Kidney glomerular epithelial cell (primary cell): ENCODE measurements at regions not wholly inside any gene's neighbourhood (a gene's known extent, or its start where the extent isn't known, plus 50 kb on each side); places are given as distances from the start of the nearest gene placed in this dataset.
"Not testable (repeated sequence)": the region's sequence is repeated elsewhere in the genome, so short reads cannot be mapped to it uniquely, and the experiment has no call there.

Experiments
- DNase-seq: peaks from one replicate; lab custom pipeline; 2025; lab: John Stamatoyannopoulos, UW

GRCh38 chr20:43837856-43838702 is 76.6 kb upstream of the TOX2 start:
- no peak for DNase-seq

- no peak for DNase-seq
Measured at GRCh38 chr20:43836790-43837189, 77.9 kb upstream of the TOX2 start.

- no peak for DNase-seq
Measured at GRCh38 chr20:43835944-43836508, 78.6 kb upstream of the TOX2 start.

GRCh38 chr20:43833511-43834395 is 80.9 kb upstream of the TOX2 start:
- no peak for DNase-seq

- DNase-seq = no peak
Measured at GRCh38 chr20:43832961-43833360, 81.7 kb upstream of the TOX2 start.

GRCh38 chr20:43832096-43832816 is 82.4 kb upstream of the TOX2 start:
- no peak for DNase-seq

GRCh38 chr20:43831481-43832065 is 83.1 kb upstream of the TOX2 start:
- no peak for DNase-seq

- DNase-seq = no peak
Measured at GRCh38 chr20:43830883-43831282, 83.8 kb upstream of the TOX2 start.

GRCh38 chr20:43829951-43830690 is 84.5 kb upstream of the TOX2 start:
- no peak for DNase-seq

GRCh38 chr20:43827940-43828562 is 86.6 kb upstream of the TOX2 start:
- no peak for DNase-seq

- not testable (repeated sequence) for DNase-seq
Measured at GRCh38 chr20:43826943-43827342, 87.7 kb upstream of the TOX2 start.

GRCh38 chr20:43825581-43825980 is 89.1 kb upstream of the TOX2 start:
- no peak for DNase-seq

GRCh38 chr20:43825051-43825402 is 89.6 kb upstream of the TOX2 start:
- DNase-seq = no peak

GRCh38 chr20:43824309-43825050 is 90.2 kb upstream of the TOX2 start:
- no peak for DNase-seq

GRCh38 chr20:43821795-43822194 is 92.9 kb upstream of the TOX2 start:
- DNase-seq = no peak

GRCh38 chr20:43820731-43821330 is 93.8 kb upstream of the TOX2 start:
- no peak for DNase-seq

GRCh38 chr20:43812216-43812615 is 85.4 kb upstream of the GTSF1L start:
- no peak for DNase-seq

- DNase-seq = no peak
Measured at GRCh38 chr20:43809206-43809819, 82.5 kb upstream of the GTSF1L start.

- DNase-seq = no peak
Measured at GRCh38 chr20:43804781-43805180, 78.0 kb upstream of the GTSF1L start.
